Natural killer cell (primary cell): ENCODE measurements at regions not wholly inside any gene's neighbourhood (a gene's known extent, or its start where the extent isn't known, plus 50 kb on each side); places are given as distances from the start of the nearest gene placed in this dataset.

Experiments used
- ATAC-seq, 3 donors: fragments of 150-1000 bp in 2 of 3; fragments of 200-7000 bp in 1 of 3; cut with Tn5 transposase; 1 replicate in 1 of 3; 2 replicates in 2 of 3; pipeline ENCODE4 v1.10.0; 2021; ENCODE audit warnings: mild to moderate bottlenecking in 2 of 3, moderate library complexity in 2 of 3
- DNase-seq, 2 donors: peaks; one replicate each; pipeline versions ENCODE4 v3.0.0 to v3.0.0-alpha.2; 2013 to 2021; ENCODE audit warnings: mixed read lengths in 1 of 2
- H3K27ac ChIP-seq: one replicate; pipeline ENCODE4 v1.5.1; 2013; ENCODE audit warnings: mild to moderate bottlenecking, low read length
- H3K27me3 ChIP-seq: one replicate; pipeline ENCODE4 v1.6.1; 2013; ENCODE audit warnings: low read length; ENCODE audit not compliant: control insufficient read depth, insufficient read depth
- H3K36me3 ChIP-seq: one replicate; pipeline ENCODE4 v1.6.1; 2013; ENCODE audit warnings: low read length; ENCODE audit not compliant: control insufficient read depth, insufficient read depth
- H3K4me1 ChIP-seq: one replicate; pipeline ENCODE4 v1.6.1; 2013; ENCODE audit warnings: low read length; ENCODE audit not compliant: control insufficient read depth, insufficient read depth
- H3K4me3 ChIP-seq: one replicate; pipeline ENCODE4 v1.5.1; 2013; ENCODE audit warnings: low read length
- H3K9me3 ChIP-seq: one replicate; pipeline ENCODE4 v1.6.1; 2013; ENCODE audit warnings: low read length; ENCODE audit not compliant: control insufficient read depth, insufficient read depth
- H3K27ac Mint-ChIP-seq, 2 donors: one replicate each; pipeline ENCODE4 v1.8.0; 2022; ENCODE audit warnings: mild to moderate bottlenecking in 2 of 2, mixed read lengths in 2 of 2, moderate library complexity in 1 of 2
- H3K27me3 Mint-ChIP-seq, 2 donors: one replicate each; pipeline ENCODE4 v1.8.0; 2022; ENCODE audit warnings: low read depth in 2 of 2, mixed read lengths in 2 of 2
- H3K36me3 Mint-ChIP-seq: one replicate; pipeline ENCODE4 v1.8.0; 2022; ENCODE audit warnings: mixed read lengths
- H3K4me1 Mint-ChIP-seq, 2 donors: one replicate each; pipeline ENCODE4 v1.8.0; 2022; ENCODE audit warnings: mixed read lengths in 2 of 2
- H3K4me3 Mint-ChIP-seq: one replicate; pipeline ENCODE4 v1.8.0; 2022; ENCODE audit warnings: mild to moderate bottlenecking, moderate library complexity, mixed read lengths
- H3K9me3 Mint-ChIP-seq, 2 donors: one replicate each; pipeline ENCODE4 v1.8.0; 2022; ENCODE audit warnings: mixed read lengths in 2 of 2
- CTCF ChIP-seq: fragments of 200-600 bp; IDR thresholded peaks from one replicate; pipeline ENCODE4 v1.8.0; 2022; ENCODE audit warnings: antibody characterized with exemption
- WGBS: methylation state at CpG from one replicate; pipeline ENCODE4 v1.1.7; 2013; ENCODE audit warnings: missing lambda C conversion rate; ENCODE audit not compliant: insufficient coverage; 5-methylcytosine and 5-hydroxymethylcytosine counted together
- intact Hi-C: fragments of 100-400 bp; cut with micrococcal nuclease; formaldehyde crosslinking; loops from one replicate; pipeline ENCODE4 v1.14.2; 2022

DNA sequence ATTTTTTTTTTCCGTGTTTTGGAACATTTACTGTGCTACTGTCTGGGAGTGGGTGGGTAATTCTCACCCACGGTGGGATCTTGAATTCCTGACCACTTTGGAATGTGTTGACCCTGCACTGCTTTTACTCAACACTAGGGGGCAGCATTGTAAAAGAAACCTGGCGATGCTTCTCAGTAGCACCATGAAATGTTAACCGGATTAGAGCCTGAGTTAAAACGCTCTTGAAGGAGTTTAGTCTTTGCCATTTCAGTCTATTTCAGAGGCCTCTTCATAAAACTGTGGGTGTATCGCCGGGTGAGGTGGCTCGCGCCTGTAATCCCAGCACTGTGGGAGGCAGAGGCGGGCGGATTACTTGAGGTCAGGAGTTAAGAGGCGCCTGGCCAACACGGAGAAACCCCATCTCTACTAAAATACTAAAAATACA is 79.0 kb upstream of the PRNP start:
- TF ChIP-seq CTCF: peak; percentile 95
- Mint-ChIP-seq H3K27me3 (peaks cover 5 to 29% of the 10 kb centered on the region in 2 donors), H3K36me3 (no peaks in the 10 kb centered on the region), H3K4me3 (no peak overlapping the region), H3K27ac (no peak overlapping the region), H3K9me3 (no peaks in the 10 kb centered on the region), H3K4me1 (peaks cover 5% of the 10 kb centered on the region in 2 donors)
- H3K9me3 ChIP-seq: no peaks in the 10 kb centered on the region
- H3K27ac ChIP-seq: no peak overlapping the region
- H3K4me1 ChIP-seq: peaks cover 4% of the 10 kb centered on the region
- ATAC-seq (peak; percentile 80 to 89 (median 88)), DNase-seq (peak; percentile 36 to 80)
- intact Hi-C loops: loop anchor here (1.0 to 10.0 kb wide), 2 partner anchors 113 to 348 kb away; no protein-coding TSS in a partner anchor
- no peaks in the 10 kb centered on the region for H3K27me3 ChIP-seq
- H3K36me3 ChIP-seq: no peaks in the 10 kb centered on the region
- WGBS: 43% methylated on average over 13 of the region's 13 CpGs
- H3K4me3 ChIP-seq: no peak overlapping the region

DNA sequence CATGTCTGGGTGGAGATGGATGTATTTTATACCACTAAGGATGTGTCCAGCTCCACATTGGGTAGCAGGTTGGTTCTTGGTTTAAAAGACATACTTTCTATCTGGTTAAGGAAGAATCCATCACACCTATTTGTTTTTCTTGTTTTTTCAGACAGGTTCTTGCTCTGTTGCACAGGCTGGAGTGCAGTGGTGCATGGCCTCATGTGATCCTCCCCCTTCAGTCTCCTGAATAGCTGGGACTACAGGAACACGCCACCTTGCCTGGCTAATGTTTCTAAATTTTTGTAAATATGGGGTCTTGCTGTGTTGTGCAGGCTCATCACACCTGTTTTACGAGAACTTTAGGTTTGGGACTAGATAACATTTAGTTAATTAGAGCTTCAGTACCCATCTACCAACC is 80.2 kb upstream of the PRNP start:
- WGBS: 100% methylated on average over 1 of the region's 2 CpGs
- intact Hi-C loops: loop anchor here (10.0 kb wide), 1 partner anchor 349 kb away; no protein-coding TSS in a partner anchor

DNA sequence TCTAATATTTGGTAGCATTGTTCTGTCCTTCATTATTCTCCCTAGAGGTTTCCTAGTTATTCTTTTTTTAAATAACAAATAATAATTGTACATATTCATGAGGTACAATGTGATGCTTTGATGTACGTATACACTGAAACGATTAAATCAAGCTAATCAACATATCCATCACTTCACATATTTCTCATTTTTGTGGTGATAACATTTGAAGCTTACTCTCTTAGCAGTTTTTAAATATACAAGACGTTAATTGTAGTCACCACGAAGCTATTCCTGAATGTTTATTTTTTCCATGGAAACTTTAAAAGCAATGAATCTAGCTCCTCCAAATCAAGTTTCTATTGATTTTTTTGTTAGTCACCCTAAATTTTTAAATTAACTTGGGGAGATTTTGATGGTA is 81.1 kb upstream of the PRNP start:
- H3K4me3 Mint-ChIP-seq: no peak overlapping the region
- H3K27me3 Mint-ChIP-seq: peaks cover 16 to 35% of the 10 kb centered on the region in 2 donors
- H3K4me3 ChIP-seq: no peak overlapping the region
- H3K4me1 ChIP-seq: peaks cover 4% of the 10 kb centered on the region
- H3K27me3 ChIP-seq: no peaks in the 10 kb centered on the region
- no peak for TF ChIP-seq CTCF
- DNase-seq: no peak
- no peaks in the 10 kb centered on the region for H3K36me3 ChIP-seq
- H3K27ac ChIP-seq: no peak overlapping the region
- no CpG with 5 or more reads among the region's 4 CpGs for WGBS
- intact Hi-C loops: loop anchor here (10.0 kb wide), 1 partner anchor 350 kb away; no protein-coding TSS in a partner anchor
- H3K4me1 Mint-ChIP-seq: peaks cover 5% of the 10 kb centered on the region in 2 donors
- no peaks in the 10 kb centered on the region for H3K9me3 Mint-ChIP-seq
- H3K36me3 Mint-ChIP-seq: no peaks in the 10 kb centered on the region
- no peaks in the 10 kb centered on the region for H3K9me3 ChIP-seq
- H3K27ac Mint-ChIP-seq: no peak overlapping the region
- ATAC-seq: no peak

More for the DNA sequence above, 80.2 kb upstream of the PRNP start:
- peaks cover 4% of the 10 kb centered on the region for H3K4me1 ChIP-seq
- H3K27me3 ChIP-seq: no peaks in the 10 kb centered on the region
- Mint-ChIP-seq H3K27ac (no peak overlapping the region), H3K9me3 (no peaks in the 10 kb centered on the region), H3K27me3 (peaks cover 9 to 29% of the 10 kb centered on the region in 2 donors), H3K4me3 (no peak overlapping the region), H3K4me1 (peaks cover 5% of the 10 kb centered on the region in 2 donors), H3K36me3 (no peaks in the 10 kb centered on the region)
- DNase-seq (no peak), ATAC-seq (no peak)
- H3K27ac ChIP-seq: no peak overlapping the region
- TF ChIP-seq CTCF: no peak
- no peaks in the 10 kb centered on the region for H3K9me3 ChIP-seq
- H3K4me3 ChIP-seq: no peak overlapping the region
- no peaks in the 10 kb centered on the region for H3K36me3 ChIP-seq

DNA sequence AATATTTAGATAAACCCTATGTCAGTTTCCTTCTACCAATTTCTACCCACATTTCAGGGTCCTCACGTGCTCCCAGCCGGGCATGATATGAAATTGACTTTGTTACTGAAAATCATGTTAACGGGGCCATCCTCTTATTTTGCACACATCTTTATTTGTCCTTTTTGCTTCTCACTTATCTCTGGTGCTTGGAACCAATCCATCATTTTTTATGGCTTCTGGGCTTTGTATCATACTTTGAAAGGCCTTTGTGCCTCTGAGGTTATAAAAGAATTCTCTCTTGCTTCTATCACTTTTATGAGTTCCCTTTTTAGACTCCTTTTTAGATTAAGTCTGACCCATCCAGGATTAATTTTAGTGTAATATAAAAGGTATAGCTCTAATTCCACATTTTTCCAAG is 81.7 kb upstream of the PRNP start:
- ATAC-seq: no peak
- H3K27me3 ChIP-seq: no peaks in the 10 kb centered on the region
- H3K27ac ChIP-seq: no peak overlapping the region
- 87% methylated on average over 3 of the region's 3 CpGs for WGBS
- no peaks in the 10 kb centered on the region for H3K9me3 Mint-ChIP-seq
- no peaks in the 10 kb centered on the region for H3K36me3 Mint-ChIP-seq
- intact Hi-C loops: loop anchor here (10.0 kb wide), 1 partner anchor 350 kb away; no protein-coding TSS in a partner anchor
- no peak overlapping the region for H3K27ac Mint-ChIP-seq
- H3K4me1 ChIP-seq: peaks cover 4% of the 10 kb centered on the region
- no peak for DNase-seq
- H3K27me3 Mint-ChIP-seq: peaks cover 17 to 39% of the 10 kb centered on the region in 2 donors
- no peaks in the 10 kb centered on the region for H3K9me3 ChIP-seq
- no peaks in the 10 kb centered on the region for H3K36me3 ChIP-seq
- H3K4me3 Mint-ChIP-seq: no peak overlapping the region
- no peak for TF ChIP-seq CTCF
- peaks cover 5% of the 10 kb centered on the region in 2 donors for H3K4me1 Mint-ChIP-seq
- H3K4me3 ChIP-seq: no peak overlapping the region
